HL-60/S4 treated with phorbol 12-myristate 13-acetate at 8.2 ng/mL for 4 days and 3 days (cell line): ENCODE measurements at regions not wholly inside any gene's neighbourhood (a gene's known extent, or its start where the extent isn't known, plus 50 kb on each side); places are given as distances from the start of the nearest gene placed in this dataset.
"Not testable (repeated sequence)": the region's sequence is repeated elsewhere in the genome, so short reads cannot be mapped to it uniquely, and the experiment has no call there.

Experiments
- in situ Hi-C: fragments of 300-500 bp; cut with MboI; formaldehyde crosslinking; loops from 2 replicates; pipeline ENCODE4 v1.15.0; 2022; ENCODE audit warnings: low sequenced_read_pairs

GRCh38 chr6:97347111-97347510 lies 64.1 kb upstream of the MMS22L start:
- in situ Hi-C loops = no loop called here

GRCh38 chr6:97361286-97361685 lies 78.3 kb upstream of the MMS22L start:
- in situ Hi-C loops = no loop called here

GRCh38 chr6:97364327-97364726 lies 81.3 kb upstream of the MMS22L start:
- in situ Hi-C loops = no loop called here

- in situ Hi-C loops = not testable (repeated sequence)
Measured at GRCh38 chr6:97382071-97382470, 99.1 kb upstream of the MMS22L start.

- in situ Hi-C loops = loop anchor here (10.0 kb wide), 1 partner anchor 208 kb away; no protein-coding TSS in a partner anchor
Measured at GRCh38 chr6:97392735-97393134, 109.7 kb upstream of the MMS22L start.

- in situ Hi-C loops = loop anchor here (10.0 kb wide), 1 partner anchor 209 kb away; no protein-coding TSS in a partner anchor
Measured at GRCh38 chr6:97394160-97394748, 111.2 kb upstream of the MMS22L start.

GRCh38 chr6:97396880-97397279 lies 113.9 kb upstream of the MMS22L start:
- in situ Hi-C loops = loop anchor here (10.0 kb wide), 1 partner anchor 212 kb away; no protein-coding TSS in a partner anchor

GRCh38 chr6:97399208-97399607 lies 116.2 kb upstream of the MMS22L start:
- in situ Hi-C loops = loop anchor here (10.0 kb wide), 1 partner anchor 214 kb away; no protein-coding TSS in a partner anchor

GRCh38 chr6:97401533-97401932 lies 118.5 kb upstream of the MMS22L start:
- in situ Hi-C loops = no loop called here

GRCh38 chr6:97405818-97406409 lies 122.9 kb upstream of the MMS22L start:
- in situ Hi-C loops = no loop called here

- in situ Hi-C loops = no loop called here
Measured at GRCh38 chr6:97406633-97407032, 123.6 kb upstream of the MMS22L start.

GRCh38 chr6:97411610-97412009 lies 128.6 kb upstream of the MMS22L start:
- in situ Hi-C loops = no loop called here

GRCh38 chr6:97412511-97412910 lies 129.5 kb upstream of the MMS22L start:
- in situ Hi-C loops = no loop called here

GRCh38 chr6:97422171-97422570 lies 139.2 kb upstream of the MMS22L start:
- in situ Hi-C loops = no loop called here

GRCh38 chr6:97423190-97423589 lies 140.2 kb upstream of the MMS22L start:
- in situ Hi-C loops = no loop called here

GRCh38 chr6:97427648-97428047 lies 144.6 kb upstream of the MMS22L start:
- in situ Hi-C loops = no loop called here

- in situ Hi-C loops = no loop called here
Measured at GRCh38 chr6:97437087-97437486, 154.1 kb upstream of the MMS22L start.

GRCh38 chr6:97438011-97438671 lies 155.1 kb upstream of the MMS22L start:
- in situ Hi-C loops = no loop called here

GRCh38 chr6:97440590-97441176 lies 157.7 kb upstream of the MMS22L start:
- in situ Hi-C loops = no loop called here

GRCh38 chr6:97443408-97444080 lies 160.5 kb upstream of the MMS22L start:
- in situ Hi-C loops = no loop called here

GRCh38 chr6:97445407-97445806 lies 162.4 kb upstream of the MMS22L start:
- in situ Hi-C loops = no loop called here
